ENCODE measurements at regions not wholly inside any gene's neighbourhood (a gene's known extent, or its start where the extent isn't known, plus 50 kb on each side); places are given as distances from the start of the nearest gene placed in this dataset.

- no peak overlapping the region for H3K4me2 ChIP-seq (ENCODE audit: low read depth, low read length)
- H3K4me1 ChIP-seq (ENCODE audit: low read length), result no peaks in the 10 kb centered on the region
- no peak overlapping the region for H3K4me3 ChIP-seq (ENCODE audit: low read length)
- TF ChIP-seq CTCF (IDR thresholded peaks at IDR 0.05; ENCODE audit: low read length) (no peak), EZH2phosphoT487 (IDR thresholded peaks at IDR 0.05; ENCODE audit: low read length) (no peak), EZH2 (optimal IDR thresholded peaks at IDR 0.05; ENCODE audit: low read depth, low read length) (no peak)
- DNase-seq, result no peak
- no peaks in the 10 kb centered on the region for H3K79me2 ChIP-seq (ENCODE audit: low read length)
- H3K9ac ChIP-seq (ENCODE audit: low read length), result no peak overlapping the region
- no peak overlapping the region for H3K27ac ChIP-seq (ENCODE audit: low read length)
- H3K36me3 ChIP-seq (replicated peaks; ENCODE audit: insufficient read depth, low read length), result no peaks in the 10 kb centered on the region
- H2AFZ ChIP-seq (ENCODE audit: low read length), result no peak overlapping the region
- H3K9me3 ChIP-seq (replicated peaks; ENCODE audit: insufficient read depth, low read length), result no peaks in the 10 kb centered on the region
- no peaks in the 10 kb centered on the region for H4K20me1 ChIP-seq (ENCODE audit: insufficient read depth, low read length)
- no peaks in the 10 kb centered on the region for H3K27me3 ChIP-seq (replicated peaks; ENCODE audit: insufficient read depth, low read length)
- H3K9me2 ChIP-seq (replicated peaks; ENCODE audit: insufficient read depth, low read length), result no peaks in the 10 kb centered on the region
- H3F3A ChIP-seq (ENCODE audit: insufficient read depth, low read length), result no peaks in the 10 kb centered on the region
These were observed 604.1 kb upstream of the POU3F2 start for GRCh38 chr6:98230250-98230649.

GRCh38 chr6:98239057-98239456 is 595.3 kb upstream of the POU3F2 start:
- H3K9me2 ChIP-seq (replicated peaks; ENCODE audit: insufficient read depth, low read length), result no peaks in the 10 kb centered on the region
- no peaks in the 10 kb centered on the region for H3K27me3 ChIP-seq (replicated peaks; ENCODE audit: insufficient read depth, low read length)
- H3K27ac ChIP-seq (ENCODE audit: low read length), result no peak overlapping the region
- H3K4me2 ChIP-seq (ENCODE audit: low read depth, low read length), result no peak overlapping the region
- no peak overlapping the region for H3K9ac ChIP-seq (ENCODE audit: low read length)
- no peak overlapping the region for H2AFZ ChIP-seq (ENCODE audit: low read length)
- no peaks in the 10 kb centered on the region for H3K9me3 ChIP-seq (replicated peaks; ENCODE audit: insufficient read depth, low read length)
- no peaks in the 10 kb centered on the region for H3K79me2 ChIP-seq (ENCODE audit: low read length)
- no peak for DNase-seq
- no peaks in the 10 kb centered on the region for H3K36me3 ChIP-seq (replicated peaks; ENCODE audit: insufficient read depth, low read length)
- H3K4me1 ChIP-seq (ENCODE audit: low read length), result no peaks in the 10 kb centered on the region
- no peaks in the 10 kb centered on the region for H3F3A ChIP-seq (ENCODE audit: insufficient read depth, low read length)
- H4K20me1 ChIP-seq (ENCODE audit: insufficient read depth, low read length), result no peaks in the 10 kb centered on the region
- no peak overlapping the region for H3K4me3 ChIP-seq (ENCODE audit: low read length)
- TF ChIP-seq CTCF (IDR thresholded peaks at IDR 0.05; ENCODE audit: low read length) (no peak), EZH2phosphoT487 (IDR thresholded peaks at IDR 0.05; ENCODE audit: low read length) (no peak), EZH2 (optimal IDR thresholded peaks at IDR 0.05; ENCODE audit: low read depth, low read length) (no peak)

GRCh38 chr6:98241630-98242029 is 592.7 kb upstream of the POU3F2 start:
- no peak overlapping the region for H2AFZ ChIP-seq (ENCODE audit: low read length)
- no peak overlapping the region for H3K4me3 ChIP-seq (ENCODE audit: low read length)
- no peak for DNase-seq

More at GRCh38 chr6:98241630-98242029, 592.7 kb upstream of the POU3F2 start:
- H3K79me2 ChIP-seq (ENCODE audit: low read length), result no peaks in the 10 kb centered on the region
- H3K9me3 ChIP-seq (replicated peaks; ENCODE audit: insufficient read depth, low read length), result no peaks in the 10 kb centered on the region
- H3F3A ChIP-seq (ENCODE audit: insufficient read depth, low read length), result no peaks in the 10 kb centered on the region
- no peak overlapping the region for H3K9ac ChIP-seq (ENCODE audit: low read length)
- H3K27me3 ChIP-seq (replicated peaks; ENCODE audit: insufficient read depth, low read length), result no peaks in the 10 kb centered on the region
- H3K36me3 ChIP-seq (replicated peaks; ENCODE audit: insufficient read depth, low read length), result no peaks in the 10 kb centered on the region
- H3K4me1 ChIP-seq (ENCODE audit: low read length), result no peaks in the 10 kb centered on the region
- no peaks in the 10 kb centered on the region for H4K20me1 ChIP-seq (ENCODE audit: insufficient read depth, low read length)
- no peak overlapping the region for H3K4me2 ChIP-seq (ENCODE audit: low read depth, low read length)
- TF ChIP-seq CTCF (IDR thresholded peaks at IDR 0.05; ENCODE audit: low read length) (no peak), EZH2phosphoT487 (IDR thresholded peaks at IDR 0.05; ENCODE audit: low read length) (no peak), EZH2 (optimal IDR thresholded peaks at IDR 0.05; ENCODE audit: low read depth, low read length) (no peak)
- H3K27ac ChIP-seq (ENCODE audit: low read length), result no peak overlapping the region
- H3K9me2 ChIP-seq (replicated peaks; ENCODE audit: insufficient read depth, low read length), result no peaks in the 10 kb centered on the region

Measured in MM.1S (cell line).